NT2/D1 (cell line): ENCODE measurements at regions not wholly inside any gene's neighbourhood (a gene's known extent, or its start where the extent isn't known, plus 50 kb on each side); places are given as distances from the start of the nearest gene placed in this dataset.

Experiments
- DNase-seq: peaks from one replicate; pipeline ENCODE4 v3.0.0-alpha.2; 2011; ENCODE audit warnings: low read depth, low spot score
- H3K27me3 ChIP-seq: 2 replicates; pipeline ENCODE4 v1.6.0; 2011; ENCODE audit warnings: mild to moderate bottlenecking; ENCODE audit not compliant: insufficient read length, insufficient read depth
- H3K36me3 ChIP-seq: 2 replicates; pipeline ENCODE4 v1.6.1; 2011; ENCODE audit warnings: mild to moderate bottlenecking, low read length, mixed read lengths; ENCODE audit not compliant: insufficient read depth, insufficient read length
- H3K4me1 ChIP-seq: 2 replicates; pipeline ENCODE4 v1.5.1; 2011; ENCODE audit not compliant: insufficient read depth, insufficient read length
- H3K4me3 ChIP-seq: 2 replicates; pipeline ENCODE4 v1.5.1; 2011; ENCODE audit warnings: low read depth; ENCODE audit not compliant: insufficient read length
- H3K9ac ChIP-seq: 2 replicates; pipeline ENCODE4 v1.6.0; 2011; ENCODE audit warnings: low read depth; ENCODE audit not compliant: insufficient read length
- H3K9me3 ChIP-seq: 2 replicates; pipeline ENCODE4 v1.5.1; 2011; ENCODE audit warnings: mild to moderate bottlenecking, low read length; ENCODE audit not compliant: insufficient read depth
- SUZ12 ChIP-seq: IDR thresholded peaks from 2 replicates; pipeline ENCODE4 v1.6.1; 2011; ENCODE audit not compliant: insufficient read length, insufficient read depth; ENCODE audit errors: extremely low read depth
- YY1 ChIP-seq: IDR thresholded peaks from 2 replicates; pipeline ENCODE4 v1.6.1; 2011; ENCODE audit not compliant: insufficient read length, insufficient read depth
- ZNF274 ChIP-seq: IDR thresholded peaks from 2 replicates; pipeline ENCODE4 v1.6.1; 2011; ENCODE audit warnings: mild to moderate bottlenecking, low read depth, low read length

DNA sequence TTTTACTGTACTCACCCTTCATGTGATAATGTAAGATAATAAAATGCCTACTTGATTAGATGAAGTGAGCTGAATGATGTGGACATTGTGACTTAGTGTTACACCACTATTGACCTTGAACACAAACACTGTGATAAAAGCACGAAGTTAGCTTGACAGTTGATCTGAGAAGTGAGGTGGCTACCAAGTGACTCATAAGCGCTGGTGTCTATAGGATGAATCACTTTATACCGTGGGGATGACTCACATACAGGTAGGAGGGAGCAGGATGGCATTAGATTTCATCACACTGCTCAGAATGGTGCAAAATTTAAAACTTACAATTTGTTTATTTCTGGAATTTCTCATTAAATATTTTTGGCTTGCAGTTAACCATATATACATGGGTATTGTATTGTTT, 174.7 kb upstream of the CNTN3 start:
- Histone ChIP-seq H3K9ac (no peak overlapping the region), H3K4me3 (no peak overlapping the region), H3K4me1 (no peaks in the 10 kb centered on the region), H3K9me3 (peaks cover 8% of the 10 kb centered on the region; the same call in 1 of the 2 replicates), H3K27me3 (no peaks in the 10 kb centered on the region), H3K36me3 (no peaks in the 10 kb centered on the region)
- no peak for DNase-seq
- TF ChIP-seq SUZ12, result no peak
- TF ChIP-seq ZNF274, result no peak
- no peak for TF ChIP-seq YY1

DNA sequence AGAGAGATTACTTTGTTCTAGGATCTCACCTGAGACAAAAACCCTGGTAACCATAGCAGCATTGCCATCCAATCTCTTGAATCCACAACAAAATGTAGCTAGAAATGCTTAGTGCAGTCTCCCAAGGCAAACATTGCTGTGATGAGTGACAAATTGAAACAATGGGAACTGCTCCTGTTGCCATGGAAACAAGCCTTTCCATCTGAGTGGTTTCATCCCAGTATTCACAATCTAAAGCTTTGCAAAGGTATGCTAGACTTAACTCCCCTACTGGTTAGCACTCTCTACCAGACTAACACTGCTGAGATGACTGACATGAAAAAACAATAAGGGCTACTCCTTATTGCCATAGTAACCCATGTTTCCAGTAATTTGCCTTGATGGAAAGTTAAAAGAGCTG, 172.6 kb upstream of the CNTN3 start:
- no peaks in the 10 kb centered on the region for H3K4me1 ChIP-seq
- no peak overlapping the region for H3K9ac ChIP-seq
- H3K9me3 ChIP-seq, result no peaks in the 10 kb centered on the region
- no peaks in the 10 kb centered on the region for H3K36me3 ChIP-seq
- no peaks in the 10 kb centered on the region for H3K27me3 ChIP-seq
- no peak for TF ChIP-seq SUZ12
- no peak for TF ChIP-seq ZNF274
- TF ChIP-seq YY1, result no peak
- DNase-seq, result peak; percentile 9
- no peak overlapping the region for H3K4me3 ChIP-seq

DNA sequence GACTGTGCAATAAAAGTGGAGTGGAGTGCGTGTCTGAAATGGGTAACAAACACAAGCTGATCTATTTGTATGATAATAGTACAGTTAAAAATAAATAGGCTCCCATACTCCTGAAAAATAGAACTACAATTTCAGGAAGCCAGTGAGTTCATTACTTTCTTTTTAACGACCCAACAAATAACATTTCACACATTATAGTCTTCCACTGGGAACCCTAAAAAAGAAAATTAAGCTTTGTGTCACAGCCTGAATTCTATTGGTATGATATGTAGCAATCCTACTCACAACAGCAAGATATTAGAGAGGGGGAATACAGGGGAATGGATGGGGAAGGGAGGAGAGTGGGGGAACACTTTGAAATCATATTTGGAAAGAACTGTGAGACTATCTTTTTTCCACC, 156.9 kb upstream of the CNTN3 start:
- Histone ChIP-seq H3K27me3 (no peaks in the 10 kb centered on the region), H3K4me1 (no peaks in the 10 kb centered on the region), H3K9ac (no peak overlapping the region), H3K9me3 (no peaks in the 10 kb centered on the region), H3K36me3 (no peaks in the 10 kb centered on the region), H3K4me3 (no peak overlapping the region)
- TF ChIP-seq SUZ12 (no peak), YY1 (no peak), ZNF274 (no peak)
- no peak for DNase-seq

DNA sequence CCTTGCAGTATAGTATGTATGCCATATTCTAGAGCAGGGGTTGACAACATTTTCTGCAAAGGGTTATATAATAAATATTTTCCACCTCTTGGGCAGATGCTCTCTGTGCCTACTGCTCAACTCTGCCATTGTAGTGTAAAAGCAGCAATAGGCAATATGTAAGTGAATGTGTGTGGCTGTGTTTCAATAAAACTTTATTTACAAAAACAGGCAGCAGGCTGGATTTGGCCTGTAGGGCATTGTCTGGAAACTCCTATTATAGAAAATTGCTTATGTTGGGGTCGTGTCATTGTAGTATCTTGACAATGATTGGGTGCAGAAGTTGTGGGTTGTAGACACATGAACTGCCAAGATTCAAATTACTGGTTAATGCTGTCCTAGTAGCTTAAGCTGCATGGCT, 153.6 kb upstream of the CNTN3 start:
- Histone ChIP-seq H3K4me1 (no peaks in the 10 kb centered on the region), H3K9ac (no peak overlapping the region), H3K36me3 (no peaks in the 10 kb centered on the region), H3K4me3 (no peak overlapping the region), H3K27me3 (no peaks in the 10 kb centered on the region), H3K9me3 (no peaks in the 10 kb centered on the region)
- no peak for DNase-seq
- no peak for TF ChIP-seq YY1
- TF ChIP-seq ZNF274, result no peak
- no peak for TF ChIP-seq SUZ12

DNA sequence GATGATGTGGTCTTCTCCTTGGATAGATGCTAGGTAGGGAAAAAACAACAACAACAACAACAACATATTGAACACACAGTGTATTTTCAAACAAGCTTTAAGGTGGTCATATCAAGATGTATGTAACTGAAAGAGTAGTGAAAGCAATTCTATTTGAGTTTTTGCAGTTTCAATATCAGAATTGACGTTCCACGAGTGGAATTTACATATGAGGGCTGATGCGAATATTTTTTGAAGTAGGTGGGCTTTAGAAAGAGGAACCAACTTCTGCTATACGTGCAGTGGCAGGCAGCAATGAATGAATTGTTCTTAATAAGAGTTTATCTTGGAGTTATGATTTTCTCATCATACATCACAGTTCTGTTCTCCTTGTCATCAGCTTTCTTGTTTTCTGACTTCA, 151.9 kb upstream of the CNTN3 start:
- no peaks in the 10 kb centered on the region for H3K36me3 ChIP-seq
- H3K9me3 ChIP-seq, result no peaks in the 10 kb centered on the region
- H3K4me3 ChIP-seq, result no peak overlapping the region
- TF ChIP-seq ZNF274 (no peak), SUZ12 (no peak), YY1 (no peak)
- DNase-seq, result no peak
- H3K9ac ChIP-seq, result no peak overlapping the region
- H3K27me3 ChIP-seq, result no peaks in the 10 kb centered on the region
- no peaks in the 10 kb centered on the region for H3K4me1 ChIP-seq

DNA sequence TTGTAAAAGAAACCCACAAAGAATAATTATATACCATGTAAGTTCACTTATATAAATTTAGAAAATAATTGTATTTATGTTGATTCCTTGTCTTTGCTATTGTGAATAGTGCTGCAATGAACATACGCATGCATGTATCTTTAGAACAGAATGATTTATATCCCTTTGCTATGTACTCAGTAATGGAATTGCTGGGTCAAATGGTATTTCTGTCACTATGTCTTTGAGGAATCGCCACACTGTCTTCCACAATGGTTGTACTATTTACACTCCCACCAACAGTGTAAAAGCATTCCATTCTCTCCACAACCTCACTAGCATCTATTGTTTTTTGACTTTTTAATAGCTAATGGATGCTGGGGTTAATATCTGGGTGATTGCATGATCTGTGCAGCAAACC, 149.4 kb upstream of the CNTN3 start:
- no peaks in the 10 kb centered on the region for H3K27me3 ChIP-seq
- H3K4me3 ChIP-seq, result no peak overlapping the region
- no peaks in the 10 kb centered on the region for H3K4me1 ChIP-seq
- H3K9ac ChIP-seq, result no peak overlapping the region
- TF ChIP-seq SUZ12, result no peak
- no peak for TF ChIP-seq YY1
- no peak for TF ChIP-seq ZNF274
- no peaks in the 10 kb centered on the region for H3K36me3 ChIP-seq
- H3K9me3 ChIP-seq, result no peaks in the 10 kb centered on the region
- DNase-seq, result no peak

DNA sequence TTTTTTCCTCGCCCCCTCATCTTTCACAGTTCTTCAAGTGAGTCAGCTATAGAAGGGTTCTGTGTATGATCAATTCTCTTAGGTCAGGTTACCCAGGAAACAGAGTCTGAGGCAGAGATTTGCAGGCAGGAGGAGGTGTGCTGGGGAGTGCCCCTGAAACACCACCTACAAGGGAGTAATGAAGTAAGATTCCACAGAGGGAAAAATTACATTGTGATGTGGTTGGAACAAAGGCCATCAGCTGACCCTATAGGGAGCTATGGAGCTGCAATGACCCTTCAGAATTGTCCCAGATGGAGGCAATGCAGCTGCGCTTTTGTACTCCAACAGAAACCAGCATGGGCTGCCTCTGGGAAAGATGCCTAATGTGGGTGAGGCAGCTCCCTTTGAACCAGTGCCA, 142.2 kb upstream of the CNTN3 start:
- TF ChIP-seq SUZ12, result no peak
- no peak for TF ChIP-seq ZNF274
- no peak for TF ChIP-seq YY1
- no peak for DNase-seq
- Histone ChIP-seq H3K4me1 (no peaks in the 10 kb centered on the region), H3K9me3 (no peaks in the 10 kb centered on the region), H3K27me3 (no peaks in the 10 kb centered on the region), H3K36me3 (no peaks in the 10 kb centered on the region), H3K9ac (no peak overlapping the region), H3K4me3 (no peak overlapping the region)

DNA sequence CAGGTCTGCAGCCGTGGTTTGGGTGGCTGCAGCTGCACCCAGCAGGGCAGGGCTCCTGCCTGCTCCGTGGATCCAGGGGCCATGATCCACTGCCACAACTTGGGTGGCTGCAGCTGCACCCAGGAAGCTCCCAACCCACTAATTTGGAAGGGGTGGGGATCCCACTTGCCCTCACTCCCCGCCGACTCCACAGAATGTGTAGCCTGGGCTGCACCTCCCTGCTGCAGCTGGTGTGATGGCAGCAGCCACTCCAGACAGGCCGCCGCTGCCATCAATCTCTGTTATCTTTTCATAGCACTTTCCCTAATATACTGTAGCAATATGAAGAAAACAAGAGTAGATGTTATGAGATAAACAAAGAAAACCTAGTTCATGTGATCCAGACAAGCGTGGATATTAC, 137.8 kb upstream of the CNTN3 start:
- no peak overlapping the region for H3K4me3 ChIP-seq
- H3K27me3 ChIP-seq, result no peaks in the 10 kb centered on the region
- no peaks in the 10 kb centered on the region for H3K36me3 ChIP-seq
- TF ChIP-seq YY1, result no peak
- H3K4me1 ChIP-seq, result no peaks in the 10 kb centered on the region
- no peak overlapping the region for H3K9ac ChIP-seq
- no peak for DNase-seq
- no peaks in the 10 kb centered on the region for H3K9me3 ChIP-seq
